Thyroid gland (tissue), 4 donors: ENCODE measurements at regions not wholly inside any gene's neighbourhood (a gene's known extent, or its start where the extent isn't known, plus 50 kb on each side); places are given as distances from the start of the nearest gene placed in this dataset.

Experiments used
- DNase-seq, 2 donors: peaks; one replicate each; pipeline ENCODE4 v3.0.0-alpha.2; 2019
- H3K27ac ChIP-seq, 3 donors: fragments of 200-600 bp; sonication (generic); 1 replicate in 2 of 3; 2 replicates in 1 of 3; pipeline ENCODE4 v1.5.1; 2016 to 2019; ENCODE audit warnings: mild to moderate bottlenecking in 1 of 3, moderate library complexity in 1 of 3
- H3K27me3 ChIP-seq: fragments of 200-600 bp; sonication (generic); one replicate; pipeline ENCODE4 v1.5.1; 2019
- H3K36me3 ChIP-seq, 2 donors: fragments of 200-600 bp; sonication (generic); one replicate each; pipeline ENCODE4 v1.5.1; 2016 to 2019
- H3K4me1 ChIP-seq, 2 donors: fragments of 200-600 bp; sonication (generic); one replicate each; pipeline ENCODE4 v1.5.1; 2017 to 2019
- H3K4me3 ChIP-seq, 3 donors: fragments of 200-600 bp; sonication (generic); replicated peaks in 1 of 3; 1 replicate in 2 of 3; 2 replicates in 1 of 3; pipeline ENCODE4 v1.5.1; 2016; ENCODE audit warnings: mild to moderate bottlenecking in 1 of 3
- H3K9me3 ChIP-seq: fragments of 200-600 bp; sonication (generic); one replicate; pipeline ENCODE4 v1.5.1; 2017
- CTCF ChIP-seq, 6 experiments: fragments of 200-600 bp in 3 of 6; fragments of 450-650 bp in 3 of 6; sonication (generic) in 3 of 6; IDR thresholded peaks; one replicate each; pipeline ENCODE4 v1.5.1; 2016 to 2019; ENCODE audit warnings: antibody characterized with exemption in 6 of 6, mild to moderate bottlenecking in 2 of 6, inconsistent platforms in 1 of 6, moderate library complexity in 1 of 6
- POLR2A ChIP-seq, 2 donors: fragments of 450-650 bp; IDR thresholded peaks; one replicate each; pipeline ENCODE4 v1.6.1; 2017; ENCODE audit warnings: antibody characterized with exemption in 2 of 2, mild to moderate bottlenecking in 2 of 2, moderate library complexity in 1 of 2
- WGBS, 2 donors: methylation state at CpG; one replicate each; pipeline ENCODE4 v1.1.5; 2017; 5-methylcytosine and 5-hydroxymethylcytosine counted together
- intact Hi-C: fragments of 100-400 bp; cut with DNase I; formaldehyde crosslinking; loops from one replicate; pipeline ENCODE4 v1.15.1; 2023

DNA sequence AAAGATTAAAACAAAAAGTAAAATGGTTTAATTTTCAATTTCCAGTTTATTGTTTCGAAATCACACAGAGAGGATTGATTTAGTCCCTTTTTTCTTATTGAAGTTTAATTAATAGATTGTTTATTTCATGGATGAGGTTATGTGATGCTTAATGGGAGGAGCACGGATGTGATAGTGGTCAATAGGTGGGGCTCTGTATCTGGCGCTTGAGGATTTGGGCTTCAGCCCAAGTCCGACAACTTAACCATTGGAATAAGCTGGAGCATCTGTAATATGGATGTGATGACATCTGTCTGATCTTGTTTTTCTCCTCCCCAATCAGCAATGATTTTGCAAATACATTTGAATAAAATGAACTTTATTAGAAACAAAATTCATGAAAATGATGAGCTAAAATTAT, 169.2 kb downstream of the LYPLAL1 start:
- 89 to 93% methylated on average over 4 of the region's 4 CpGs for WGBS, 2 donors
- Histone ChIP-seq H3K4me3 (no peak overlapping the region), H3K27ac (no peak overlapping the region), H3K9me3 (no peaks in the 10 kb centered on the region), H3K4me1 (peaks cover 2 to 3% of the 10 kb centered on the region in 2 donors), H3K27me3 (no peaks in the 10 kb centered on the region), H3K36me3 (no peaks in the 10 kb centered on the region)
- no peak for TF ChIP-seq CTCF (IDR thresholded peaks at IDR 0.05)
- no peak for TF ChIP-seq POLR2A (IDR thresholded peaks at IDR 0.05)
- intact Hi-C loops, result no loop called here
- DNase-seq, result no peak

DNA sequence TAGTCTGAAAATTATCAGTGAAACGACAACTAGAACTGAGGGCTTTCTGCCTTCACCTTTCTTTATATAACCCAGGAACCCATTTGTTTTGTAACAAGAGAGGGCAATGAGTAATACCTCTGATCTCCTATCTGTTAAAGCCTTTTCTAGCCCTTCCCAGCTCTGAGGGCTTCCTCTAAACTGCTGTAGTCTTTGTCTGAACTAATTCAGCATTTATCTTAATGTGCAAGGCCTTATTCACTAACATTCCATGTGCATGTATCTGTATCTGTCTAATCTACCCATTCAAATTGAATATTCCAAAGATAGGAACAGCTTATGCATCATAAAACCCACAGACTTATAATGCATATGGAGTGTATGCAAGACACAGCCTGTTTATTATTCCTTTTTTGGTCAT, 167.1 kb downstream of the LYPLAL1 start:
- no peak overlapping the region for H3K4me3 ChIP-seq
- intact Hi-C loops, result no loop called here
- H3K27ac ChIP-seq, result no peak overlapping the region
- no peak for DNase-seq
- H3K4me1 ChIP-seq, result no peaks in the 10 kb centered on the region
- no peak for TF ChIP-seq CTCF (IDR thresholded peaks at IDR 0.05)
- TF ChIP-seq POLR2A (IDR thresholded peaks at IDR 0.05), result no peak
- H3K36me3 ChIP-seq, result no peaks in the 10 kb centered on the region
- no peaks in the 10 kb centered on the region for H3K27me3 ChIP-seq
- WGBS, 2 donors, result 76 to 85% methylated on average over 1 of the region's 1 CpG
- no peaks in the 10 kb centered on the region for H3K9me3 ChIP-seq

DNA sequence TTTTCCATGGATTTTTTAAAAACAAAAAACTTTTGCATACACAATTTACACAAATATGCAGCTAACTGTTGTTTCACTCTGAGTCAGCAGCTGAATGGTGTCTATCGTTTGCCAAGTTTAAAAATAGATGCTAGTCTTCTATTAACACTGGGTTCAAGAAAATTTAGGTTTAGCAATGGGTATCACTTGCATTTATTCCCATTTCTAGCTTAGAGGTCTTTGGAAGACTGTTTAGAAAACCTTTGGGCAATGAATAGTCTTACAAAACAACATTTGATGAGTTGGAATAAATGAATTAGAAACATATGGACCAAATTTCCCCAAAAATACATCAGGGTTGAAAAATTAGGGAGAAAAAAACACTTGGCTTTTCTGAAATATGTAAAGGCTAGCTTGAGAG, 165.8 kb downstream of the LYPLAL1 start:
- no peak for DNase-seq
- intact Hi-C loops, result no loop called here
- 67 to 74% methylated on average over 1 of the region's 1 CpG for WGBS, 2 donors
- Histone ChIP-seq H3K4me3 (no peak overlapping the region), H3K27me3 (no peaks in the 10 kb centered on the region), H3K4me1 (no peaks in the 10 kb centered on the region), H3K36me3 (no peaks in the 10 kb centered on the region), H3K27ac (no peak overlapping the region), H3K9me3 (no peaks in the 10 kb centered on the region)
- no peak for TF ChIP-seq CTCF (IDR thresholded peaks at IDR 0.05)
- no peak for TF ChIP-seq POLR2A (IDR thresholded peaks at IDR 0.05)

GRCh38 chr1:219337588-219337987, 163.9 kb downstream of the LYPLAL1 start:
- H3K9me3 ChIP-seq, result no peaks in the 10 kb centered on the region
- H3K4me3 ChIP-seq, result no peak overlapping the region
- no peak for TF ChIP-seq CTCF (IDR thresholded peaks at IDR 0.05)
- no peak for TF ChIP-seq POLR2A (IDR thresholded peaks at IDR 0.05)
- no peak for DNase-seq
- H3K27ac ChIP-seq, result no peak overlapping the region
- intact Hi-C loops, result no loop called here
- H3K36me3 ChIP-seq, result no peaks in the 10 kb centered on the region
- H3K27me3 ChIP-seq, result no peaks in the 10 kb centered on the region
- 100% methylated on average over 1 of the region's 1 CpG for WGBS, 2 donors
- no peaks in the 10 kb centered on the region for H3K4me1 ChIP-seq

DNA sequence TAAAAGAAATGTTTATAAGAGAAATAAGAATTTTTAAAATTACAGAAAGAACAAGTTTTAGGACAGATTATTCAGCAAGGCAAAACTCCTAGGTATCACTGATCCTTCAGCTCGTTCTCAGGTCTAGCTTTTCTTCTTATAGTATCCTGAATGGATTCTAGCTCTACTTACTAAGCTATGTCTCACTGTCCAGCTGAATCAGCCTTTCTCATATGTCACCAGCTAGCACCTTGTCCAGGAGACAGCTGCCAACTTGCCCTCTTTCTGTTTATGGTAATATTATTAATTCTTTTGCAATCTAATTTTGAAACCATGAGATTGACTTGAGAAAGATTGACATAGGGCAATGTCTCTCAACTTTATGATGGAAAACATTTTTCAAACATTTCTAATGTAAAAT, 159.9 kb downstream of the LYPLAL1 start:
- TF ChIP-seq POLR2A (IDR thresholded peaks at IDR 0.05), result no peak
- no peak for TF ChIP-seq CTCF (IDR thresholded peaks at IDR 0.05)
- Histone ChIP-seq H3K4me1 (no peaks in the 10 kb centered on the region), H3K27ac (no peak overlapping the region), H3K27me3 (no peaks in the 10 kb centered on the region), H3K4me3 (no peak overlapping the region), H3K36me3 (no peaks in the 10 kb centered on the region), H3K9me3 (no peaks in the 10 kb centered on the region)
- 96 to 100% methylated on average over 1 of the region's 1 CpG for WGBS, 2 donors
- DNase-seq, result no peak
- intact Hi-C loops, result no loop called here
